Activated gamma-delta T cell (primary cell): ENCODE measurements at regions not wholly inside any gene's neighbourhood (a gene's known extent, or its start where the extent isn't known, plus 50 kb on each side); places are given as distances from the start of the nearest gene placed in this dataset.
"Not testable (repeated sequence)": the region's sequence is repeated elsewhere in the genome, so short reads cannot be mapped to it uniquely, and the experiment has no call there.

ENCODE experiments used
- DNase-seq: peaks from one replicate; lab custom pipeline; 2025; lab: John Stamatoyannopoulos, UW

GRCh38 chr5:167912941-167913665, 378.3 kb upstream of the WWC1 start:
- no peak for DNase-seq

- DNase-seq: no peak
Measured at GRCh38 chr5:167915237-167915636, 376.2 kb upstream of the WWC1 start.

- no peak for DNase-seq
Measured at GRCh38 chr5:167916261-167916691, 375.2 kb upstream of the WWC1 start.

- DNase-seq: no peak
Measured at GRCh38 chr5:167916706-167917105, 374.7 kb upstream of the WWC1 start.

GRCh38 chr5:167918184-167918812, 373.1 kb upstream of the WWC1 start:
- no peak for DNase-seq

GRCh38 chr5:167918813-167919483, 372.5 kb upstream of the WWC1 start:
- DNase-seq: no peak

- DNase-seq: no peak
Measured at GRCh38 chr5:167920589-167920988, 370.9 kb upstream of the WWC1 start.

GRCh38 chr5:167921796-167922195, 369.6 kb upstream of the WWC1 start:
- no peak for DNase-seq

- DNase-seq: no peak
Measured at GRCh38 chr5:167923396-167923795, 368.0 kb upstream of the WWC1 start.

GRCh38 chr5:167929841-167930240, 361.6 kb upstream of the WWC1 start:
- DNase-seq: no peak

GRCh38 chr5:167934551-167934971, 356.9 kb upstream of the WWC1 start:
- no peak for DNase-seq

GRCh38 chr5:167936022-167936421, 355.4 kb upstream of the WWC1 start:
- DNase-seq: no peak

GRCh38 chr5:167936944-167937634, 354.4 kb upstream of the WWC1 start:
- no peak for DNase-seq

GRCh38 chr5:167937635-167937998, 353.8 kb upstream of the WWC1 start:
- no peak for DNase-seq

- DNase-seq: no peak
Measured at GRCh38 chr5:167939686-167940085, 351.8 kb upstream of the WWC1 start.

- DNase-seq: no peak
Measured at GRCh38 chr5:167940911-167941310, 350.5 kb upstream of the WWC1 start.

- not testable (repeated sequence) for DNase-seq
Measured at GRCh38 chr5:167941556-167941955, 349.9 kb upstream of the WWC1 start.

- DNase-seq: no peak
Measured at GRCh38 chr5:167943343-167943742, 348.1 kb upstream of the WWC1 start.

- no peak for DNase-seq
Measured at GRCh38 chr5:167944121-167944852, 347.2 kb upstream of the WWC1 start.

- no peak for DNase-seq
Measured at GRCh38 chr5:167945542-167946384, 345.7 kb upstream of the WWC1 start.

- DNase-seq: no peak
Measured at GRCh38 chr5:167947306-167947705, 344.1 kb upstream of the WWC1 start.
